ENCODE measurements at regions not wholly inside any gene's neighbourhood (a gene's known extent, or its start where the extent isn't known, plus 50 kb on each side); places are given as distances from the start of the nearest gene placed in this dataset.

GRCh38 chr13:107548338-107548737 is 667.0 kb downstream of the LIG4 start:
- Histone ChIP-seq H3K4me3 (replicated peaks in 1 of 3) (no peak overlapping the region), H3K27ac (no peak overlapping the region), H3K9me3 (no peaks in the 10 kb centered on the region), H3K27me3 (no peaks in the 10 kb centered on the region), H3K4me1 (no peaks in the 10 kb centered on the region), H3K36me3 (no peaks in the 10 kb centered on the region)
- intact Hi-C loops (cut with DNase I) = no loop called here
- TF ChIP-seq, protein P1, sequence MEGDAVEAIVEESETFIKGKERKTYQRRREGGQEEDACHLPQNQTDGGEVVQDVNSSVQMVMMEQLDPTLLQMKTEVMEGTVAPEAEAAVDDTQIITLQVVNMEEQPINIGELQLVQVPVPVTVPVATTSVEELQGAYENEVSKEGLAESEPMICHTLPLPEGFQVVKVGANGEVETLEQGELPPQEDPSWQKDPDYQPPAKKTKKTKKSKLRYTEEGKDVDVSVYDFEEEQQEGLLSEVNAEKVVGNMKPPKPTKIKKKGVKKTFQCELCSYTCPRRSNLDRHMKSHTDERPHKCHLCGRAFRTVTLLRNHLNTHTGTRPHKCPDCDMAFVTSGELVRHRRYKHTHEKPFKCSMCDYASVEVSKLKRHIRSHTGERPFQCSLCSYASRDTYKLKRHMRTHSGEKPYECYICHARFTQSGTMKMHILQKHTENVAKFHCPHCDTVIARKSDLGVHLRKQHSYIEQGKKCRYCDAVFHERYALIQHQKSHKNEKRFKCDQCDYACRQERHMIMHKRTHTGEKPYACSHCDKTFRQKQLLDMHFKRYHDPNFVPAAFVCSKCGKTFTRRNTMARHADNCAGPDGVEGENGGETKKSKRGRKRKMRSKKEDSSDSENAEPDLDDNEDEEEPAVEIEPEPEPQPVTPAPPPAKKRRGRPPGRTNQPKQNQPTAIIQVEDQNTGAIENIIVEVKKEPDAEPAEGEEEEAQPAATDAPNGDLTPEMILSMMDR (IDR thresholded peaks at IDR 0.05) = no peak
- TF ChIP-seq POLR2A (IDR thresholded peaks at IDR 0.05) = no peak
- 79 to 90% methylated on average over 1 of the region's 1 CpG for WGBS, 2 donors
- no peak for DNase-seq

DNA sequence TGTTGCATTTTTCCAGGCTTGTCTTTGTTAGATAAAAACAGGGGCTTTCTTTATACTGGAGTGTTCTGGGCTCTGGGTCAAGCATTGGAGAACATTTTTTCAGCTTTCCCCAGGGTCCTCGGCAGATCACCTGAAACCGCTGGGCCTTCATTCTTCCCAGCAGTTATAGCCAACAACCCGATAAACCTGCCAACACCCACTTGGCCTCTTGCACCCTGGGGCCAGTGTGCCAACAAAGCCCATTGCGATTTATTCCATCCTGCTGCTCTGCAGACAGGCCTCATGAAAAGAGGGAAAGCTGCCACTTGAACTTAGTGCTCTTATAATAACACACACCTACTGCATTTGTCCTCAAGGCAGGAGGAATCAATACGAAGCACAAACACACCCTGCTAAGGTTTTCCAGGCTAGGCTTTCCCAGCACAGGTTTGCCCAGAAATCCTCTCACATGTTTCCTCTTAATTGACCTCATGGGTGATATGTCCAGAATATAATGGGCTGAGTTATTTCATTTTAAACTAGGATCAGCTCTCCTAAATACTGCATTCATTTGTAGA is 669.3 kb downstream of the LIG4 start:
- TF ChIP-seq POLR2A (IDR thresholded peaks at IDR 0.05) = no peak
- TF ChIP-seq, protein P1 (IDR thresholded peaks at IDR 0.05) = no peak
- intact Hi-C loops (cut with DNase I) = no loop called here
- Histone ChIP-seq H3K36me3 (no peaks in the 10 kb centered on the region), H3K4me1 (no peaks in the 10 kb centered on the region), H3K9me3 (no peaks in the 10 kb centered on the region), H3K27me3 (no peaks in the 10 kb centered on the region), H3K4me3 (replicated peaks in 1 of 3) (no peak overlapping the region), H3K27ac (no peak overlapping the region)
- WGBS, 2 donors = 25 to 26% methylated on average over 5 of the region's 5 CpGs
- peak; percentile 65 to 67 for DNase-seq

DNA sequence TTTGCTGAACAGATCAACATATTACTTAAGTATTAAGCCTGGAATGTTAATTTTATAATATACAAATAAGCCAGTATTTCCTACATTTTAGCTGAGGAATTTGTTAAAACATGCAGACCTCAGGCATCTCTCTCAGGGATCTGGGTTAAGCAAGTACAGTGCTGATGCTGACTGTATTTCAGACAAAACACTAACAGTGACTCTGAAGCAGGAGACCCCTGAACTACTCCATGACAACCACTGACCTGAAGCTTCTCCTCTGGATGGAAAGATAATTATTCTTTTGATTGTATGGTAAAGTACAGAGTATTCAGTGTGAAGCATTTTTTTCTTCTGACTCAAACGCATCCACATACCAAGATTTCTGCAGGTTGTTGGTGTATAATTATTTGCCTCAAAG is 680.8 kb downstream of the LIG4 start:
- H3K36me3 ChIP-seq = no peaks in the 10 kb centered on the region
- intact Hi-C loops (cut with DNase I) = no loop called here
- WGBS, 2 donors = 82 to 86% methylated on average over 1 of the region's 1 CpG
- H3K9me3 ChIP-seq = no peaks in the 10 kb centered on the region
- H3K4me1 ChIP-seq = no peaks in the 10 kb centered on the region
- H3K4me3 ChIP-seq (replicated peaks in 1 of 3) = no peak overlapping the region
- no peak for DNase-seq
- no peak overlapping the region for H3K27ac ChIP-seq
- TF ChIP-seq POLR2A (IDR thresholded peaks at IDR 0.05) = no peak
- TF ChIP-seq, protein P1 (IDR thresholded peaks at IDR 0.05) = no peak
- no peaks in the 10 kb centered on the region for H3K27me3 ChIP-seq

DNA sequence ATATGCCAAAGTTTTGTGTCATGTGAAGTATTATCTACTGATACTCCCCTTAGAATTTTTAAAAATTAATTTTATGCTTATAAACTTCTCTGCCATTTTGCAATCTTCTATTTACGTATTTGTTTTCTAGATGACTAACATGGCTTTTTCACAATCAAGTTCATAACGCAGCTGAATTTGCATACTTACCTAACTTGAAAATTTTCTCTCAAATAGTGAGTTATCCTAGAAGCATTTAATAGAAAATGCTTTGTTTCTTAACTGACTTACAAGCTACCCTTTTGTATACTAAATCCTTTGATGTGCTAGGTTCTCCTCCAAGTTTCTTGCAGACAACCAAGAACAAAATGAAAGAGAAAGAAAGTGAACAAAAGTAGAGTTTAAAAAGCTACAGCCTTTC is 683.5 kb downstream of the LIG4 start:
- TF ChIP-seq POLR2A (IDR thresholded peaks at IDR 0.05) = no peak
- TF ChIP-seq, protein P1 (IDR thresholded peaks at IDR 0.05) = no peak

GRCh38 chr13:107531180-107531579 is 684.2 kb downstream of the LIG4 start:
- Histone ChIP-seq H3K4me1 (no peaks in the 10 kb centered on the region), H3K27me3 (no peaks in the 10 kb centered on the region), H3K4me3 (replicated peaks in 1 of 3) (no peak overlapping the region), H3K27ac (no peak overlapping the region), H3K9me3 (no peaks in the 10 kb centered on the region), H3K36me3 (no peaks in the 10 kb centered on the region)
- WGBS, 2 donors = 84% methylated on average over 3 of the region's 3 CpGs
- TF ChIP-seq, protein P1 (IDR thresholded peaks at IDR 0.05) = no peak
- no peak for TF ChIP-seq POLR2A (IDR thresholded peaks at IDR 0.05)
- DNase-seq = no peak
- intact Hi-C loops (cut with DNase I) = no loop called here

More for the DNA sequence above, 683.5 kb downstream of the LIG4 start:
- Histone ChIP-seq H3K4me3 (replicated peaks in 1 of 3) (no peak overlapping the region), H3K9me3 (no peaks in the 10 kb centered on the region), H3K36me3 (no peaks in the 10 kb centered on the region), H3K4me1 (no peaks in the 10 kb centered on the region), H3K27me3 (no peaks in the 10 kb centered on the region), H3K27ac (no peak overlapping the region)
- WGBS, 2 donors = 87 to 95% methylated on average over 2 of the region's 2 CpGs
- DNase-seq = no peak
- intact Hi-C loops (cut with DNase I) = no loop called here

All from thyroid gland (tissue), 4 donors.